ENCODE measurements at regions not wholly inside any gene's neighbourhood (a gene's known extent, or its start where the extent isn't known, plus 50 kb on each side); places are given as distances from the start of the nearest gene placed in this dataset.
A peak's percentile ranks its signal among the peaks of the same experiment; 100 is the strongest.
"Not testable (repeated sequence)": the region's sequence is repeated elsewhere in the genome, so short reads cannot be mapped to it uniquely, and the experiment has no call there.

GRCh38 chr20:48041078-48041780, 255.9 kb upstream of the SULF2 start:
- DNase-seq (ENCODE audit: low read depth) = no peak

GRCh38 chr20:48040491-48040890, 255.2 kb upstream of the SULF2 start:
- DNase-seq (ENCODE audit: low read depth) = no peak

GRCh38 chr20:48040051-48040450, 254.8 kb upstream of the SULF2 start:
- no peak for DNase-seq (ENCODE audit: low read depth)

GRCh38 chr20:48039514-48039913, 254.2 kb upstream of the SULF2 start:
- no peak for DNase-seq (ENCODE audit: low read depth)

- no peak for DNase-seq (ENCODE audit: low read depth)
These were observed 253.4 kb upstream of the SULF2 start for GRCh38 chr20:48038713-48039112.

- DNase-seq (ENCODE audit: low read depth) = not testable (repeated sequence)
These were observed 252.5 kb upstream of the SULF2 start for GRCh38 chr20:48037798-48038197.

- no peak for DNase-seq (ENCODE audit: low read depth)
These were observed 250.9 kb upstream of the SULF2 start for GRCh38 chr20:48035961-48036731.

GRCh38 chr20:48034751-48035150, 249.5 kb upstream of the SULF2 start:
- no peak for DNase-seq (ENCODE audit: low read depth)

GRCh38 chr20:48033005-48033404, 247.7 kb upstream of the SULF2 start:
- not testable (repeated sequence) for DNase-seq (ENCODE audit: low read depth)

- DNase-seq (ENCODE audit: low read depth) = no peak
These were observed 245.8 kb upstream of the SULF2 start for GRCh38 chr20:48031122-48031521.

GRCh38 chr20:48026981-48027592, 241.8 kb upstream of the SULF2 start:
- no peak for DNase-seq (ENCODE audit: low read depth)

GRCh38 chr20:48025661-48026060, 240.4 kb upstream of the SULF2 start:
- DNase-seq (ENCODE audit: low read depth) = no peak

- DNase-seq (ENCODE audit: low read depth) = peak; percentile 73
These were observed 239.8 kb upstream of the SULF2 start for GRCh38 chr20:48025051-48025515.

GRCh38 chr20:48024539-48024938, 239.3 kb upstream of the SULF2 start:
- DNase-seq (ENCODE audit: low read depth) = no peak

- not testable (repeated sequence) for DNase-seq (ENCODE audit: low read depth)
These were observed 235.4 kb upstream of the SULF2 start for GRCh38 chr20:48020696-48021095.

GRCh38 chr20:48019940-48020339, 234.7 kb upstream of the SULF2 start:
- DNase-seq (ENCODE audit: low read depth) = no peak

- no peak for DNase-seq (ENCODE audit: low read depth)
These were observed 234.2 kb upstream of the SULF2 start for GRCh38 chr20:48019496-48019895.

- peak; percentile 9 for DNase-seq (ENCODE audit: low read depth)
These were observed 233.6 kb upstream of the SULF2 start for GRCh38 chr20:48018851-48019250.

- DNase-seq (ENCODE audit: low read depth) = no peak
These were observed 232.7 kb upstream of the SULF2 start for GRCh38 chr20:48017992-48018391.

GRCh38 chr20:48017509-48017908, 232.2 kb upstream of the SULF2 start:
- no peak for DNase-seq (ENCODE audit: low read depth)

GRCh38 chr20:48015943-48016723, 230.9 kb upstream of the SULF2 start:
- DNase-seq (ENCODE audit: low read depth) = peak; percentile 36
